PC-3 (cell line): ENCODE measurements at regions not wholly inside any gene's neighbourhood (a gene's known extent, or its start where the extent isn't known, plus 50 kb on each side); places are given as distances from the start of the nearest gene placed in this dataset.

Source experiments
- CTCF ChIP-seq: fragments of 300-600 bp; sonication (generic); conservative IDR thresholded peaks from 2 replicates; pipeline ENCODE4 v1.5.1; 2017; ENCODE audit warnings: antibody characterized with exemption, low read depth, mild to moderate bottlenecking, low read length
- EZH2 ChIP-seq: fragments of 300-600 bp; sonication (generic); IDR thresholded peaks from one replicate; pipeline ENCODE4 v1.6.1; 2017; ENCODE audit warnings: antibody characterized with exemption, mild to moderate bottlenecking, low read length; ENCODE audit not compliant: unreplicated experiment

GRCh38 chr13:85970727-85971126, 171.5 kb upstream of the SLITRK6 start:
- TF ChIP-seq CTCF (peak; percentile 46), EZH2 (no peak)
